MM.1S (cell line): ENCODE measurements at regions not wholly inside any gene's neighbourhood (a gene's known extent, or its start where the extent isn't known, plus 50 kb on each side); places are given as distances from the start of the nearest gene placed in this dataset.

Experiments used
- CTCF ChIP-seq: fragments of 300-600 bp; sonication (generic); IDR thresholded peaks from 2 replicates; pipeline ENCODE4 v1.5.1; 2016; ENCODE audit warnings: antibody characterized with exemption, low read length, mixed read lengths
- EZH2 ChIP-seq: fragments of 300-600 bp; sonication (generic); optimal IDR thresholded peaks from 2 replicates; pipeline ENCODE3; 2017; ENCODE audit warnings: low read depth, mild to moderate bottlenecking, antibody characterized with exemption, low read length, mixed read lengths

GRCh38 chrX:9352694-9353411 lies 112.0 kb upstream of the TBL1X start:
- TF ChIP-seq CTCF (no peak), EZH2 (no peak)
